ENCODE measurements at regions not wholly inside any gene's neighbourhood (a gene's known extent, or its start where the extent isn't known, plus 50 kb on each side); places are given as distances from the start of the nearest gene placed in this dataset.

GRCh38 chr13:26965952-26966700 lies 205.5 kb downstream of the USP12 start:
- peak; percentile 47 for DNase-seq

- peak; percentile 23 for DNase-seq
Observed at GRCh38 chr13:26964278-26965250, 204.0 kb upstream of the GPR12 start.

- no peak for DNase-seq
Observed at GRCh38 chr13:26962671-26963070, 202.1 kb upstream of the GPR12 start.

- peak; percentile 5 for DNase-seq
Observed at GRCh38 chr13:26961890-26962615, 201.5 kb upstream of the GPR12 start.

GRCh38 chr13:26957182-26957581 lies 196.6 kb upstream of the GPR12 start:
- DNase-seq, result no peak

GRCh38 chr13:26956522-26957142 lies 196.0 kb upstream of the GPR12 start:
- DNase-seq, result no peak

- no peak for DNase-seq
Observed at GRCh38 chr13:26954976-26955375, 194.4 kb upstream of the GPR12 start.

GRCh38 chr13:26953291-26953690 lies 192.7 kb upstream of the GPR12 start:
- no peak for DNase-seq

- DNase-seq, result no peak
Observed at GRCh38 chr13:26952551-26953143, 192.1 kb upstream of the GPR12 start.

GRCh38 chr13:26951581-26952177 lies 191.1 kb upstream of the GPR12 start:
- no peak for DNase-seq

GRCh38 chr13:26950968-26951367 lies 190.4 kb upstream of the GPR12 start:
- no peak for DNase-seq

- no peak for DNase-seq
Observed at GRCh38 chr13:26950546-26950945, 190.0 kb upstream of the GPR12 start.

- no peak for DNase-seq
Observed at GRCh38 chr13:26949701-26950502, 189.3 kb upstream of the GPR12 start.

GRCh38 chr13:26948353-26948752 lies 187.8 kb upstream of the GPR12 start:
- no peak for DNase-seq

- peak; percentile 21 for DNase-seq
Observed at GRCh38 chr13:26946684-26947343, 186.2 kb upstream of the GPR12 start.

GRCh38 chr13:26943748-26944147 lies 183.2 kb upstream of the GPR12 start:
- no peak for DNase-seq

GRCh38 chr13:26942184-26942583 lies 181.6 kb upstream of the GPR12 start:
- no peak for DNase-seq

GRCh38 chr13:26941345-26942174 lies 181.0 kb upstream of the GPR12 start:
- DNase-seq, result no peak

- DNase-seq, result no peak
Observed at GRCh38 chr13:26934096-26934495, 173.5 kb upstream of the GPR12 start.

GRCh38 chr13:26932465-26932864 lies 171.9 kb upstream of the GPR12 start:
- DNase-seq, result no peak

Data from NCI-H2029 (cell line).